GM19351 (cell line): ENCODE measurements at regions not wholly inside any gene's neighbourhood (a gene's known extent, or its start where the extent isn't known, plus 50 kb on each side); places are given as distances from the start of the nearest gene placed in this dataset.

Source experiments
- ATAC-seq: cut with Tn5 transposase; IDR thresholded peaks from one replicate; pipeline ENCODE4 v1.9.1; 2021; ENCODE audit warnings: mild to moderate bottlenecking, moderate library complexity; ENCODE audit not compliant: unreplicated experiment

- ATAC-seq: no peak
These were observed 54.4 kb upstream of the RFLNA start for GRCh38 chr12:124240493-124240892.

GRCh38 chr12:124241776-124242528, 52.9 kb upstream of the RFLNA start:
- ATAC-seq: no peak

GRCh38 chr12:124242529-124243065, 52.3 kb upstream of the RFLNA start:
- ATAC-seq: no peak

- ATAC-seq: no peak
These were observed 51.0 kb upstream of the RFLNA start for GRCh38 chr12:124243936-124244335.
